ENCODE measurements at regions not wholly inside any gene's neighbourhood (a gene's known extent, or its start where the extent isn't known, plus 50 kb on each side); places are given as distances from the start of the nearest gene placed in this dataset.

- intact Hi-C loops (cut with DNase I): no loop called here
- no peaks in the 10 kb centered on the region for H3K4me1 ChIP-seq
- no peak for DNase-seq (ENCODE audit: extremely low spot score in 2 of 2)
- H3K9me3 ChIP-seq: no peaks in the 10 kb centered on the region
- no peak overlapping the region for H3K27ac ChIP-seq
- no peaks in the 10 kb centered on the region for H3K27me3 ChIP-seq
- no peaks in the 10 kb centered on the region for H3K36me3 ChIP-seq
- TF ChIP-seq CTCF (IDR thresholded peaks at IDR 0.05) (no peak), POLR2A (IDR thresholded peaks at IDR 0.05) (no peak), POLR2AphosphoS5 (IDR thresholded peaks at IDR 0.05; ENCODE audit: insufficient read depth in 1 of 2, low read depth in 1 of 2) (no peak)
- no peak overlapping the region for H3K4me3 ChIP-seq
Observed at GRCh38 chr10:81306971-81307782, 567.8 kb upstream of the NRG3 start.

- Histone ChIP-seq H3K27ac (no peak overlapping the region), H3K4me1 (no peaks in the 10 kb centered on the region), H3K36me3 (no peaks in the 10 kb centered on the region), H3K4me3 (no peak overlapping the region), H3K27me3 (no peaks in the 10 kb centered on the region), H3K9me3 (no peaks in the 10 kb centered on the region)
- intact Hi-C loops (cut with DNase I): no loop called here
- DNase-seq (ENCODE audit: extremely low spot score in 2 of 2): no peak
- TF ChIP-seq POLR2AphosphoS5 (IDR thresholded peaks at IDR 0.05; ENCODE audit: insufficient read depth in 1 of 2, low read depth in 1 of 2) (no peak), CTCF (IDR thresholded peaks at IDR 0.05) (no peak), POLR2A (IDR thresholded peaks at IDR 0.05) (no peak)
Observed at GRCh38 chr10:81309041-81309552, 565.9 kb upstream of the NRG3 start.

- Histone ChIP-seq H3K36me3 (no peaks in the 10 kb centered on the region), H3K4me1 (no peaks in the 10 kb centered on the region), H3K27me3 (no peaks in the 10 kb centered on the region), H3K9me3 (no peaks in the 10 kb centered on the region), H3K27ac (no peak overlapping the region), H3K4me3 (no peak overlapping the region)
- no peak for DNase-seq (ENCODE audit: extremely low spot score in 2 of 2)
- TF ChIP-seq POLR2A (IDR thresholded peaks at IDR 0.05): no peak
- TF ChIP-seq POLR2AphosphoS5 (IDR thresholded peaks at IDR 0.05; ENCODE audit: insufficient read depth in 1 of 2, low read depth in 1 of 2): no peak
- intact Hi-C loops (cut with DNase I): no loop called here
Observed at GRCh38 chr10:81314471-81314870, 560.5 kb upstream of the NRG3 start.

- Histone ChIP-seq H3K27ac (no peak overlapping the region), H3K4me1 (no peaks in the 10 kb centered on the region), H3K9me3 (no peaks in the 10 kb centered on the region), H3K36me3 (no peaks in the 10 kb centered on the region), H3K27me3 (no peaks in the 10 kb centered on the region), H3K4me3 (no peak overlapping the region)
- intact Hi-C loops (cut with DNase I): no loop called here
- TF ChIP-seq CTCF (IDR thresholded peaks at IDR 0.05) (no peak), POLR2AphosphoS5 (IDR thresholded peaks at IDR 0.05; ENCODE audit: insufficient read depth in 1 of 2, low read depth in 1 of 2) (no peak), POLR2A (IDR thresholded peaks at IDR 0.05) (no peak)
- no peak for DNase-seq (ENCODE audit: extremely low spot score in 2 of 2)
Observed at GRCh38 chr10:81315026-81315425, 560.0 kb upstream of the NRG3 start.

GRCh38 chr10:81348003-81348402 lies 527.0 kb upstream of the NRG3 start:
- no peaks in the 10 kb centered on the region for H3K4me1 ChIP-seq
- no peaks in the 10 kb centered on the region for H3K9me3 ChIP-seq
- no peak for DNase-seq (ENCODE audit: extremely low spot score in 2 of 2)
- H3K27ac ChIP-seq: no peak overlapping the region
- no peak overlapping the region for H3K4me3 ChIP-seq
- TF ChIP-seq CTCF (IDR thresholded peaks at IDR 0.05) (no peak), POLR2AphosphoS5 (IDR thresholded peaks at IDR 0.05; ENCODE audit: insufficient read depth in 1 of 2, low read depth in 1 of 2) (no peak), POLR2A (IDR thresholded peaks at IDR 0.05) (no peak)
- no peaks in the 10 kb centered on the region for H3K36me3 ChIP-seq
- intact Hi-C loops (cut with DNase I): no loop called here
- H3K27me3 ChIP-seq: no peaks in the 10 kb centered on the region
